GM19240 (cell line): ENCODE measurements at regions not wholly inside any gene's neighbourhood (a gene's known extent, or its start where the extent isn't known, plus 50 kb on each side); places are given as distances from the start of the nearest gene placed in this dataset.

ENCODE experiments used
- DNase-seq: peaks from one replicate; pipeline ENCODE4 v3.0.0; 2011; ENCODE audit warnings: low spot score; ENCODE audit not compliant: insufficient read length

DNA sequence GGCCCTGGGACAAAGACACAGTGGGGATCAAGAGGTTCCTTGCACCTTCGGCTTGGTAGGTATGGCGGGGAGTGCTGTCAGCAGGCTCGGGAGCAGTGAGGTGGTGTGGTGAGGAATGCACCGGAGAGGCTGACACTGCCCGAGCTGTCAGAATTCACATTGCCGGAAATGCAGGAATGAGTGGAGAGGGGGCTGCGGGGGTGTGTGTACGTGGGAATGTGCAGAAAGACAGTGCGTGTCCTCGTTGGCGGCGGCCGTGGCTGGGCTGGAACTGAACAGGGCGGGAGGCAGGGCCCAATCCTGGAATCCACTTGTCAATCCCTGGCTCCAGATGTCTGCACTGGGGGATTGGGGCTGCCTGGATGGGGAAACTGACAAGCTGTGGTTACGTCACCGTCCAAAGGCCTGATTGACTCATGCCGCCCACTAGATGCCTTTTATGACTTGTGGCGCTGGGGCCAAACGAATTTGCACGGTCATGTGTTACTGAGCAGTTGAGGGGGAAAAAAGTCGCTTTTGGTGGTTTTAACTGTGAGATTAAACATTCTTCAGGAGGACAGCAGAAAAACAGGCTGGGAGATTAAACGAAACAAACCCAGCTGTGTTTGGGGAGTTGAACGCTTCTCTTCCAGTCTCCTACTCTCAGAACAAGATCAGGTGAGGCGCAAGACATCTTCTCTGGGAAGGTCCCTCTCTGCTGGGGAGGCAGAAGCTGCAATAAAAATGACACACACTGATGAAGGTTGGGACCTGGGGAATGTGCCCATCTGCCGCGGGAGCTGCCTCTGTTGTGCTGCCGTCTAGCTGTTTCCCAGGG lies 189.4 kb upstream of the GLI2 start:
- no peak for DNase-seq

DNA sequence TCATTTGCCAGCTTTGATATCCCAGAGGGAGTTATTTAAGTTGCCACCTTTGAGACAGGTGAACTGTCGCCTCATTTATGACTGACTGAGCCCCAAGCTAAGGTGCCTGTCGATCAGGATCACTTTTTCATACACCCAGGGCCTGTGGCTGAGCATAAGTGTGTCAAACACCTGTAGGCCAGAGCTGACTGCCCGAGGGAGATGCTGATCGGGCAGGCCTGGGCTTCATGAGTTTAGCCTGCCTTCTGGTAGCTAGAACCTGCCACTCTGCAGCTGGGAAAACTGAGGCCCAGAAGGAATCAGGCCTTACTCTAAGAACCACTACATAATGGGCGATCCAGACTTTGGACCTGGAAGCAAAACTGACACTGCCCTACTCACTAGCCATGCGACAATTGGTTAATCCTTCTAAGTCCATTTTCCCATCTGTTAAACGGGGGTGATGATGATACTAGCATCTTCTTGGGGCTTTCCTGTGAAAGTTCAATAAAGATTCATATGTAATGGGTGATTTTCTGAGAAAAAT lies 188.7 kb upstream of the GLI2 start:
- no peak for DNase-seq

DNA sequence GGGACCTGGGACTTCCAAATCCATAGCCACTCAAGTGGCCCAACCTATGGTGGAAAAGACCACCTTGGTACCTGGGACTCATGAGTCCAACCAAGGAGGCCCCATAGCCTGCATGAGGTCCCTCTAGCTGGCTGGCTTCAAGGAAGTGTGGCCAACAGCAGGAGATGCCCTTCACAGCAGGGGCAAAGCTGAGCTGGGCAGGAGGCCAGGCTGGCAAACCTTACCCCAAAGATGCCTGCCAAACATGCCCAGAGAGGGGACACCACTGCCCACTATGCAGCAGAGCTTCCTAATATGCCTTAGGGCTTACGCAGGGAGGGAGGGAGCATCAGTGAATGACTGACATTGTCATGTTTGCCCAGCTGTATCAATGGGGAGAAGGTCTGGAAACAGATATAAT lies 188.0 kb upstream of the GLI2 start:
- DNase-seq, result no peak

DNA sequence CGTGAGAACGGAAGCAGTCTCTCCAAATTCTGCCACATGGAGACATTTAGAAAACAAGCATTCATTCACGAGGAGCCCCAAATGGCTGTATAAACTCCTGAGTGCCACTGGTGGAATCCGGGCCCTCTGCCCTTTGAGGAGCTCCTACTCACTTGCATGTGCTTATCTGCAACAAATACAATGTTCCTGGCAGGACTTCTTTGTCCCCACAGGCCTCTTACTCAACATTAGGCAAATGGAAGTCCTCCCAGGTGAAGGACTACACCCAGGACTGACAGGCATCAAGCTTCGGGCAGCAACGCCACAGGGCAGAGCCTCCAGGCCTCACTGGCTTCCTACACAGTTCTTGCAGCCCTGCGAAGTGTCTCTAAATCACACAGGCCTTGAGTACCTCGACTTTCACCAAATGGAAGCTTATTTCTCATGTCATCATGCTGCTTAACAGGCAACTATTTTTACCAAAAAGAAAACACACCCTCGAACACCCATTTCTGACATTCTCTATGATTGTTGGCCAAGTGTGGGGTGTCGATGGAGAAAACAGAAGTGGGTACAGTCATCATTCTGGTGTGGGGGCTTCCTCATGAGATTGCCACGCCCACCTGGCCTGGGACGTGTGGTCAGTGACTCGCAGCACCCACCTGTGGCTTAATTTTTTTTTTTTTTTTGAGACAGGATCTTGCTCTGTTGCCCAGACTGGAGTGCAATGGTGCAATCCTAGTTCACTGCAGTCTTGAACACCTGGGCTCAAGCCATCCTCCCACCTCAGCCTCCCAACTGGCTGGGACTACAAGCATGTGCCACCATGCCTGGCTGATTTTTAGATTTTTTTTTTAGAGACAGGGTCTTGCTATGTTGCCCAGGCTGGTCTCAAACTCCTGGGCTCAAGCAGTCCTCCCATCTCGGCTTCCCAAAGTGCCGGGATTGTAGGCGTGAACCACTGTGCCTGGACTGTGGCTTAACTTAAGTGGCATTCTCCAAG lies 186.8 kb upstream of the GLI2 start:
- no peak for DNase-seq

DNA sequence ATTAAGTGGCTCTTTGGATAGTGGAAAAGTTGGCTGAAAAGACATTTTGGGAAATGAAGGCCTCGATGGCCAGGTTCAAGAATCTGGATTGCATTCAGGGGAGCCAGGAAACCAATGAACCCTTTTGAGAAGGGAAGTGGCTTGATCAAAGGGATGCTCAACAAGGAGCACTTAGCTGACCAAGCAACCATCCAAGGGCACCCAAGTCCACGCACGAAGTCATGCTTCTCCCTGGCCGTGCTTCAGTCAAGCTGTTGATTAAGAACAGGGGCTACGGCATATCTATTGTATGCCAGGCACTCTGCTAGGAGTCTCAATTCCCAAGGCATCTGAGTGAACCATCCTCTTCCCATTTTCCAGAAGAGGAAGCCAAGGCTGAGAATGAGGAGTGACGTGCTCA lies 185.8 kb upstream of the GLI2 start:
- DNase-seq, result no peak

DNA sequence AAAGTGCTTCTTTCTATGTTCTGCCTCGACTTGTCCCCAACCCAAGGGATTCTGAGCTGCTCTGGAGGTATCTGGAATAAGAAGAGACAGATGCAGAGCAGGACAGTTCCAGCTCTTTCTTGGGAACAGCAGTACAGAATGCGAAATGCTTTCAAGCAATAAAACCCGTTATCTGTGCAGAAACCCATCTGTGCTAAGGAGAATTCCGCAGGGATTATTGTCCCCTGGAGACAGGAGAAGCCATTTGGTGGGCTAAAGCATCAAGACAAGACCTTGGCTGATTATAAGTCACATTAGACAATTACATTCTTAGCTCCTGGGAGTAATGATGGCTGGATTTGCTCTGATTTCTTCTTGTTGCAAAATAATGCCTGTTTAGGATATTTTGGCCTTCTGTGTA lies 185.4 kb upstream of the GLI2 start:
- no peak for DNase-seq

DNA sequence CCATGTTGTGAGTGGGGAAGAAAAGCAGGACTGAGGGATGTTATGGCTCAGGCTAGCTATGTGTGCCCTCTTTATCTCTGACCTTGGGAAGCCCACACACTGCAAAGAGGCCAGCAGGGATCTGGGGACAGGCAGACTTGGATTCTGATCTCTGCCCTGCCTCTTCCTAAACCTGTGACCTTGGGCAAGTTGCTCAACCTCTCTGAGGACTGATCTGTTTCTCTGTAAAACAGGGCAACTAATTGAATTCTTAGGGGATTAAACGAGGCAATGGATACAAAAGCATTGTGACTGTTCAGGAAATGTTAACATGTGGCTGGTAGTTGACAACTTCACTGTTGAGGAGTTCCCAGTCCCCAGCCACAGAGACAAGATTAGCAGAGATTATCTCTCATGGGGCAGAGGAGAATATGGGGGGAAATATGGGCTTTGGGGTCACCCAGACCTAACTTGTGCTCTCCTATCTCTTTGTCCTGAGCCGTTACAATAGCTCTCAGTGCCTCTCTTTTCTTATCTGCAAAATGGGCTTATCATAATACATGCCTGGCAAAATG lies 184.7 kb upstream of the GLI2 start:
- no peak for DNase-seq

DNA sequence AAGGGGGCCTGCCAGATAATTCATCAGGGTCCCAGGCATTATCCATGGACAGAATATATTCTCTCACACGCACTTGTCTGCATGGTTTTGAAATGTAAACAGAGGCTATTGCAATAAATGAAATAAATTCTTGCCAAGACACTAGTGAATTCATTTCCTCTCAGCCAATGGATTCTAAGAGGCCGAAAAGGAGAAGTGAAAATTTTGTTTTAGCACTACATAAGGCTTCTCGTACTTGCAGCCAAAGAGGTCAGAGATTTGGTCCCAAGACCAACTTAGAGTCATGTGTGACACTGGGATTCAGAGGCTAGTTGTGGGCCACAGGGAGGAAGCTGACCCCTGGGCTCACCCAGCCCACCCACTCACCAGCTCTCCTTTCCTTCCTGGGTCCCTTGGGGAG lies 184.1 kb upstream of the GLI2 start:
- peak; percentile 19 for DNase-seq

DNA sequence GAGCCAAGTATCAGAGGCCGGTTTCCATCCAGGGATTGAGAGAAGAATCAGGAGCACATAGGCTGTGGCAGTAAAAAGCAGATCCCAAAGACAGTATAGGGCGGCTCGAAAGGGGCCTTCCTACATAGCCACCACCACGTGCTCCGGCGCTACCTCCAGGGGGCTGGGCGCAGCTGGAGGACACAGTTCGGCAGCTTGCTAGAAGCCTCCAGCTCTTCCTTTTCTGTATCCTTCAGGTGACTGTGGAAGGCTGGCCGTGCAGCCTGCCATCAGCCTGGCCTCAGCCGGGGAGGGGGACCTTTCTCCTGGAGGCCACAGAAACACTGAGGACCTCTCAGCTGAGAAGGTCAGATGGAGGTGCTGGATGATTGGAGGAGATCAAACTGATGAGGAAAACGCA lies 183.6 kb upstream of the GLI2 start:
- DNase-seq, result no peak

DNA sequence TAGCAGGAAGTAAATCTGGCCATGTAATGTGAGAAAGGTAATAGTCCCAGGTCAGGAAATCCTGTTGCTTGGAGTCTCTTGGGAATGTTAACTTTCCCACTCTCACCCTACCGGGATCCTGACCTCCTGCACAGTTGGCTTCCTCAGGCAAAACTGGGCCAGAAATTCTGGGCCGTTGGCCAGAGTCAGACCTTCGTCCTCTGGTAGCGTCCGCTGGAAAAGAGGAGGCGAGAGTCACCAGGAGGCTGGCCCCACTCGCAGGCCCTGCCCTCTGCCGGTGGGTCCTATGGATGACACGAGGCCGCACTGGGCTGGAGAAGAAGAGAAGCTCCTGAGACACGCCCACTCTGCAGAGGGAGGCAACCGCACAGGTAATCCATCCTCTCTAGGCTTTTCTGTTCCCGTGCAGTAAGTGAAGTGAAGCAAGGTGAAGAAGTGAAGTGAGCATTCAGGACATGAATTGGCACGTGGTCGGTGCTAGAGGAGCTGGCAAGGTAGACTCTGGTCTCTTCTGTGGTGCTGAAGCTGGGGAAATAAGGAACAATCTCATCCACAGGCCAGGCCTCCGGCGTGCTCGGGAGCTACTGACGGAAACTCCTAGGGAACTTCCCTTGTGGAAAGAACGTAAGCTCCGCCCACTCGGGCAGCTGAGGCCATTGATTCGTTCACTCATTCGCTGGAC lies 182.7 kb upstream of the GLI2 start:
- DNase-seq, result no peak

DNA sequence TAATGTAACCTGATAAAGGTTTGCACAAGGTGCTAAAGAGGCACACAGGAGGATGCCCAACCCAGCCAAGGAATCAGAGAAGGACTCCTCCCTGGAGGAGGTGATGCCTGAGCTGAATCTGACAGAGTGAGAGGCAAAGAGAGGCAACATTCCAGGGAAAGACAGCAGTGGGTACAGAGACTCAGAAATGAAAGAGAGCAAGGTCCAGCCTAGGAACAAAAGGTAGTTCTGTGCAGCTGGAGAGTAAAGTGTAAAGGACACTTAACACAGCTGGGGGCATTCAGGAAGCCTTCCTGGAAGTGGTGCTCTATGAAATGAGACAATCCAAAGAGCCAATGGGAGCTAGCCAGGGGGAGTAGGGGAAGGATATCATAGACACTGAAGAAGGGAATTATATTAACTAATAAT lies 181.0 kb upstream of the GLI2 start:
- no peak for DNase-seq

DNA sequence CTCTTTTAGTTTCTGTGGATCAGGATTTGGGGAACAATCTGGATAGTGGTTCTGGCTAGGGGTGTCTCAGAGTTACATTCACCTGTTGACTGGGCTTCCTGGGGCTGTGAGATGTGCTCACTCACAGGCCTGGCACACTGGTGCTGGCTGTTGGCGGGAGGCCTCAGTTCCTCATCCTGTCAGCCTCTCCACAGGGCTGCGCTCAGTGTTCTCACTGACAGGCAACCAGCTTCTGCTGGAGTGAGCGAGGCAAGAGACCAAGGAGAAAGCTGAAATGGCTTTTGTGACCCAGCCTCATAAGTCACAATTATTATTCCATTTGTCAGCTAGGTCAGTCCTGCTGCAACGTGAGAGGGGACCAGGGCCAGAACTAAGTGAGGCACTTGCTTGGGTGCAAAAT lies 180.6 kb upstream of the GLI2 start:
- no peak for DNase-seq

DNA sequence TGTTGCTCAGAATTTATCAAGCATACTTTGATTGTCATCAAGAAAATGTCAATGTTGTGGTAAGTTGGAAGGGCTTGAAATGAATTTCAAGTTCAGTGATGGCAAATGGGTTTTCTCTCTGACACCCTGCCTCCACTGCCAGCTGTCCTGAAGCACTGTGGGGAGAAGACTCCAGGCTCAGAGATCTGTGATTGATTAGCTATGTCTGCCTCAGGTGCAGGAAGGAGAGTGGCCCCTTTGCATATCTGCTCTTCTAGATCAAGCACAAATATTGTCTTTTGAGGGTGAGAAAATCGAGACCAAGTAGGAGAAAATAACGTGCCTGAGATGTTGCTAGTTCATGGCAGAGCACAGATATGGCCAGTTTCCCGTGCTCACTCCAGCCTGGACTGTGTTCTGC lies 178.8 kb upstream of the GLI2 start:
- DNase-seq, result no peak

DNA sequence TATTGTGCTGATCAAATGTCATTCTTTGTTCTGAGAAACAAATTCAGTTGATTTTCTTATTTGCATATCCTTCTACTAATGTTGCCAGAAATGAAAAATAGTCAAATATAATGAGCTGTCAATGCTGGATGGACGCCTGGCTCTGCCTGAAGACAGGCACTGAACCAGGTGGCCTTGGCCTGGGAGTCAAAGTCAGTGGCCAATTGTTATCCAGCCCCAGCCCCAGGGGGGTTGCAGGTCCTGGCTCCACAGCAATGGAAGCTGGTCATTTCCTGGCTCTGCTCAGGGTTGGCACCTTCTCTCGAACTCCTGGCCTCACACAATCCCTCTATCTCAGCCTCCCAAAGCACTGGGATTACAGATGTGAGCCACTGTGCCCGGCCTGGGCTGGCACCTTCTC lies 176.8 kb upstream of the GLI2 start:
- DNase-seq, result no peak

DNA sequence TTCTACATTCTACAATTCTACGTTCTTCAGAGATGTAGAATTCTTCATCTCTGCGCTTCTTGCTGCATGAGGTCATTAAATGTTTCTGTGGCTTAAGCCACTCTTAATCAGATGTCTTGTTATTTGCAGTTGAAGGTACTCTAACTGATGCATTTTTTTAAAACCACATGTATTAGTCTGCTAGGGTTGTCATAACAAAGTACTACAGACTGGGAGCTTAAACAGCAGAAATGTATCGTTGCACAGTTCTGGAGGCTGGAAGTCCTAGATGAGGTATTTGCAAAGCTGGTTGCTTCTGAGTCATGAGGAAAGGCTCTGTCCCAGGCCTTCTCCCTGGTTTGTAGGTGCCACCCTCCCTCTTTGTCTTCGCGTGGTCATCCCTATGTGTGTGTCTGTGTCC lies 176.3 kb upstream of the GLI2 start:
- DNase-seq, result no peak

DNA sequence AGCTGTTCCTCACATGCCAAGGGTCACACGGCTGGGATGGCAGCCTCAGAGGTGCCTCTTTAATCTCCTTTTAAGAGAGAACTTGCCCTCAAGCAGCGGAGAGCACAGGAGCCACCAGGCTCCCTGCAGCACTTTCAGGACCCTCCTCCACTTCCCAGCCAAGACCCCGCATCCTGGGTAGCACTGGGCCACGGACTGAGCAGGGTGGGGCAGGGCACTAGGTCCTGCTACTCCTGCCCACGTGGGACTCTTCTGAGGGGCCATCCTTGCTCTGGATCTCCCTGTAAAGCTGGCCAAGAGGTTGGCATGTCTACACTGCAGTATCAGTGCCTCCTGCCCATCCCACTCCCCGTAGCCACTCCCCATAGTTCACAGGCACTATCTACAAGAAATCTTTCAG lies 175.3 kb upstream of the GLI2 start:
- DNase-seq, result no peak

DNA sequence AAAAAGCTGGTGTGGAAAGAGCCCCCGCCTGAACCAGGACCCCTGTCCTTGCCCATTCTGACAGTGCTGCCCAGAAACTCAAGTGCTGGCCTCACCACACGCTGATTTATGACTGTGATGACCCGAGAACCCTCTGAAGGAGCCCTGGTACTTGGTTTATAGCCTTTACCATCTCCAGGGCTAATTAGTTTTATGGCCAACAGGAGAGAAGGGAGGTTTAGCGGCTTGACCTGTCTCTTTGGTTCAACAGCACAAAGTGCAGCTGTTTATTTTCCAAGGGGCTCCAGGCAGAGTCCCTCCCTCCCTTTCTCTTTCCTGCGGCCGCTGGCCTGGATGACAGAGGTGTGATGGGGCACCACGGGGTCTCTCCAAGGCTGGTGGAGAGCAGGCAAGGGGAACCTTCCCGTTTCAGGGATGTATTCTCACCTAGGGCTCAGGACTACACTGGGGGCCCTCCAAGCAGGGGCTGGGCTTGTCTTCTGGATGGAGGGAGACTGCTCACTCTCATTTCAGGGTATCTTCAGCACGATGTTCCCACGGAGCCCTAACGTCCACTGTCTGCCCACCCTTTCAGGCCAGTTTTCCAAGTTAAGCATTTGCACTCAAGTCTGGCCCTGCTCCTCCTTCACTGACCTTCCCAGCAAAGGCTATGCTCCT lies 174.2 kb upstream of the GLI2 start:
- no peak for DNase-seq

DNA sequence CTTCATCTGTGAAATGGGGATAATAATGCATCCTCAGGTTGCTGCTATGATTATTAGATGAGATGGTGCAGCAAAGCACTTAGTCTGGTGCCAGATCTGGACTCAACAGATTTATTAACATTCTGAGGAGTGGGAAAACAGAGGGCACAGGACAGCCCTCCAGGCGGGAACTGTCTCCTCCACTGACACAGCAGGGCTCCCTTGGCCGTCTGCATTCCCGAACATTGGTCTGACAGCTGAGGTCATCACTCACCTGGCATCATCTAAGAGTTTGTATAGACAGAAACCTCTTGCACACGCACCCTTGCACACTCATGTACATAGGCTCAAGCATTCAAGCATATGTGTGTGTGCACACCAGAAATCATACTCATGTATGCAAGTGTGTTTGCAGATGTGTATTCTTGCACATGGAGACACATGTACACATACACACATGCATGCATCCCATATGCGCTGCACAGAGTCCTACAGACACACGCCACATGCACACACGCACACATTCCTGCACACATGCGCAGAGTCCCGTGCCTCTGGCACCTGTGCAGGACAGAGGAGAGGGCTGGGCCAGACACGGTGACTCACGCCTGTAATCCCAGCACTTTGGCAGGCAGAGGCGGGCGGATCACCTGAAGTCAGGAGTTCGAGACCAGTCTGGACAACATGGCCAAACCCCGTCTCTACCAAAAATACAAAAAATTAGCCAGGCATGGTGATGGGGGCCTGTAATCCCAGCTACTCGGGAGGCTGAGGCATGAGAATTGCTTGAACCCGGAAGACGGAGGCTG lies 173.3 kb upstream of the GLI2 start:
- DNase-seq, result no peak

DNA sequence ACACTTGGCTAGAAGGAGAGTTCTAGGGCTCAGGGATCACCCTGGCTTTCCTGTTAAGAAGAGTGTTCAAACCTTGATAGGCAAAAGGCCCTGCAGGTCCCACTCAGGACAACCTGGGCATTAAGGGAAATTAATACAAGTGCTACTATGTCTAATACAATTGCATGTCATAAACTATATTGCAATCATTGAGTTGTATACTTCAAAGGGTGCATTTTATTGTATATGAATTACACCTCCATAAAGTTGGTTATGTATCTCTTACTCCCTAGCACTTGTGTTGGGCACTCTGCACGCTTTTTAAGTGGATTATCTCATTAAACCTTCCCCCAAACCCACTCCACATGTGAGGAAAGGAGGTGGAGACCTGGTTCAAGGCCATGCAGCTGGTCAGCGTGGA lies 172.1 kb upstream of the GLI2 start:
- no peak for DNase-seq
